Vagina (tissue), 2 donors: ENCODE measurements at regions not wholly inside any gene's neighbourhood (a gene's known extent, or its start where the extent isn't known, plus 50 kb on each side); places are given as distances from the start of the nearest gene placed in this dataset.

Experiments
- CTCF ChIP-seq, 3 experiments: fragments of 450-650 bp in 2 of 3; fragments of 200-600 bp in 1 of 3; sonication (generic) in 1 of 3; IDR thresholded peaks; one replicate each; pipeline ENCODE4 v1.5.1; 2017 to 2019; ENCODE audit warnings: antibody characterized with exemption in 3 of 3, mild to moderate bottlenecking in 2 of 3, moderate library complexity in 2 of 3
- POLR2A ChIP-seq, 2 donors: fragments of 450-650 bp; IDR thresholded peaks; one replicate each; pipeline ENCODE4 v1.6.1; 2017; ENCODE audit warnings: antibody characterized with exemption in 2 of 2, mild to moderate bottlenecking in 2 of 2, moderate library complexity in 2 of 2
- POLR2AphosphoS5 ChIP-seq, 2 donors: sonication (generic); formaldehyde crosslinking; IDR thresholded peaks; one replicate each; pipeline ENCODE4 v1.9.0; 2017; ENCODE audit warnings: antibody characterized with exemption in 2 of 2, mild to moderate bottlenecking in 2 of 2, low read depth in 1 of 2; ENCODE audit not compliant: insufficient read depth in 1 of 2

- TF ChIP-seq POLR2A (IDR thresholded peaks at IDR 0.05) (no peak), CTCF (IDR thresholded peaks at IDR 0.05) (no peak), POLR2AphosphoS5 (IDR thresholded peaks at IDR 0.05; ENCODE audit: insufficient read depth in 1 of 2, low read depth in 1 of 2) (no peak)
Observed at GRCh38 chr2:235312571-235312970, 181.3 kb upstream of the AGAP1 start.
